ENCODE measurements at regions not wholly inside any gene's neighbourhood (a gene's known extent, or its start where the extent isn't known, plus 50 kb on each side); places are given as distances from the start of the nearest gene placed in this dataset.

DNA sequence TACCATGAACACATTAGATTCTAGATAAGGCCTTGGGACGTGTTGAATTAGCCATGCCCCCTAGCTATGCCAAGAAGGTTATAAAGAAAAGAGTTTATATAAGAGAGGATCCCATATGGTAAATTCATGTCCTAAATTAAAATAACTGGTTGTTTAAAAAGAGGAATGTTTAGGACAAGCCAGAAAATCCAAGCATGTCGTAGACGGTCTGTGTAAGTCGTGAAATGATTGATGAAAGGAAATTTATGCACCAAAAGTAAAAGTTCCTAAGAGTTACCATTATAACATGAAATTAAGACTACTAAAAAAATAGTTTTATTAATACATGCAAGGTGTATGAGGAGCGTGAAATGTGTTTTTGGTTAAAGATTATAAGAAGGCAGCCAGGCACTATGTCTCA lies 624.9 kb downstream of the ARL4A start:
- CTCF ChIA-PET, result no interaction called here
- no peaks in the 10 kb centered on the region for H3K9me1 ChIP-seq (replicated peaks; ENCODE audit: control insufficient read depth, extremely low read depth, insufficient read depth, low read length)
- H2AFZ ChIP-seq (ENCODE audit: low read depth, low read length), result no peak overlapping the region
- POLR2A ChIA-PET, result no interaction called here
- H3K4me1 ChIP-seq (ENCODE audit: control insufficient read depth, extremely low read depth, insufficient read depth, low read length), result no peaks in the 10 kb centered on the region
- no peak overlapping the region for H3K27ac ChIP-seq (ENCODE audit: insufficient read depth, low read depth, low read length)
- TF ChIP-seq MYC (IDR thresholded peaks at IDR 0.05; ENCODE audit: low read depth, low read length) (no peak), POLR2A (IDR thresholded peaks at IDR 0.05; ENCODE audit: low read depth, low read length) (no peak), FOS (IDR thresholded peaks at IDR 0.05; ENCODE audit: borderline replicate concordance, insufficient read depth, low read length) (no peak), GATA2 (IDR thresholded peaks at IDR 0.05; ENCODE audit: insufficient read depth, insufficient read length, low read depth, low read length) (no peak), EZH2 (IDR thresholded peaks at IDR 0.05; ENCODE audit: borderline replicate concordance, low read depth, low read length, severe bottlenecking) (no peak), POLR2AphosphoS5 (IDR thresholded peaks at IDR 0.05; ENCODE audit: insufficient read depth, low read depth, low read length) (no peak), JUN (IDR thresholded peaks at IDR 0.05; ENCODE audit: borderline replicate concordance, insufficient read depth, insufficient read length, low read depth) (no peak)
- TF ChIP-seq, protein P1, sequence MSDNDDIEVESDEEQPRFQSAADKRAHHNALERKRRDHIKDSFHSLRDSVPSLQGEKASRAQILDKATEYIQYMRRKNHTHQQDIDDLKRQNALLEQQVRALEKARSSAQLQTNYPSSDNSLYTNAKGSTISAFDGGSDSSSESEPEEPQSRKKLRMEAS (IDR thresholded peaks at IDR 0.05; ENCODE audit: insufficient read depth, insufficient read length), result no peak
- TF ChIP-seq, protein P2, sequence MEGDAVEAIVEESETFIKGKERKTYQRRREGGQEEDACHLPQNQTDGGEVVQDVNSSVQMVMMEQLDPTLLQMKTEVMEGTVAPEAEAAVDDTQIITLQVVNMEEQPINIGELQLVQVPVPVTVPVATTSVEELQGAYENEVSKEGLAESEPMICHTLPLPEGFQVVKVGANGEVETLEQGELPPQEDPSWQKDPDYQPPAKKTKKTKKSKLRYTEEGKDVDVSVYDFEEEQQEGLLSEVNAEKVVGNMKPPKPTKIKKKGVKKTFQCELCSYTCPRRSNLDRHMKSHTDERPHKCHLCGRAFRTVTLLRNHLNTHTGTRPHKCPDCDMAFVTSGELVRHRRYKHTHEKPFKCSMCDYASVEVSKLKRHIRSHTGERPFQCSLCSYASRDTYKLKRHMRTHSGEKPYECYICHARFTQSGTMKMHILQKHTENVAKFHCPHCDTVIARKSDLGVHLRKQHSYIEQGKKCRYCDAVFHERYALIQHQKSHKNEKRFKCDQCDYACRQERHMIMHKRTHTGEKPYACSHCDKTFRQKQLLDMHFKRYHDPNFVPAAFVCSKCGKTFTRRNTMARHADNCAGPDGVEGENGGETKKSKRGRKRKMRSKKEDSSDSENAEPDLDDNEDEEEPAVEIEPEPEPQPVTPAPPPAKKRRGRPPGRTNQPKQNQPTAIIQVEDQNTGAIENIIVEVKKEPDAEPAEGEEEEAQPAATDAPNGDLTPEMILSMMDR (IDR thresholded peaks at IDR 0.05; ENCODE audit: extremely low read depth in 1 of 2, insufficient read depth in 1 of 2, low read depth in 1 of 2, low read length in 2 of 2), result no peak
- no peaks in the 10 kb centered on the region for H4K20me1 ChIP-seq (replicated peaks; ENCODE audit: control insufficient read depth, extremely low read depth, insufficient read depth, low read length)
- BruUV-seq (replicated peaks), result no TSS peak
- H3K79me2 ChIP-seq (ENCODE audit: control insufficient read depth, insufficient read depth, low read length), result no peaks in the 10 kb centered on the region
- dilution Hi-C loops (cut with MboI; ENCODE audit: extremely low pct_ligation_motif_present, low sequenced_read_pairs), result no loop called here
- H3K4me3 ChIP-seq (replicated peaks in 1 of 3; ENCODE audit: insufficient read depth in 1 of 3, low read depth in 1 of 3, low read length in 3 of 3), result no peak overlapping the region
- no peak overlapping the region for H3K9ac ChIP-seq (replicated peaks; ENCODE audit: extremely low read depth, insufficient read depth, low read length)
- DNase-seq (ENCODE audit: low read depth, low spot score), result no peak
- H3K27me3 ChIP-seq (ENCODE audit: control insufficient read depth in 2 of 2, insufficient read depth in 2 of 2, low read length in 2 of 2), result no peaks in the 10 kb centered on the region
- no peaks in the 10 kb centered on the region for H3K36me3 ChIP-seq (ENCODE audit: control insufficient read depth in 2 of 2, extremely low read depth in 1 of 2, insufficient read depth in 2 of 2, low read length in 2 of 2)
- intact Hi-C loops (cut with micrococcal nuclease), result no loop called here
- H3K9me3 ChIP-seq (replicated peaks; ENCODE audit: control insufficient read depth, insufficient read depth, low read length), result no peaks in the 10 kb centered on the region
- no peak overlapping the region for H3K4me2 ChIP-seq (ENCODE audit: insufficient read depth, low read length)
- FAIRE-seq, result no peak

All from endothelial cell of umbilical vein (primary cell).